ENCODE measurements at regions not wholly inside any gene's neighbourhood (a gene's known extent, or its start where the extent isn't known, plus 50 kb on each side); places are given as distances from the start of the nearest gene placed in this dataset.

GRCh38 chr3:62956411-62956810 is 81.2 kb upstream of the CADPS start:
- TF ChIP-seq NFIC (IDR thresholded peaks at IDR 0.05), result no peak
- no peak for TF ChIP-seq MAX (IDR thresholded peaks at IDR 0.05)
- no peak for TF ChIP-seq CREB1 (IDR thresholded peaks at IDR 0.05; ENCODE audit: low read depth)
- TF ChIP-seq TAF1 (IDR thresholded peaks at IDR 0.05; ENCODE audit: low read depth), result no peak
- no peak for TF ChIP-seq FOXM1 (IDR thresholded peaks at IDR 0.05; ENCODE audit: borderline replicate concordance, low read depth)
- no peak for TF ChIP-seq TEAD4 (IDR thresholded peaks at IDR 0.05)
- no peak for TF ChIP-seq REST (IDR thresholded peaks at IDR 0.05; ENCODE audit: low read depth)
- no peak for TF ChIP-seq USF1 (IDR thresholded peaks at IDR 0.05)
- no peak for TF ChIP-seq ZBTB7A (IDR thresholded peaks at IDR 0.05; ENCODE audit: low read depth)
- no peak for TF ChIP-seq TCF12 (IDR thresholded peaks at IDR 0.05; ENCODE audit: low read depth)
- TF ChIP-seq RAD21 (IDR thresholded peaks at IDR 0.05; ENCODE audit: low read depth), result no peak
- TF ChIP-seq CEBPB (IDR thresholded peaks at IDR 0.05), result no peak
- no peak for TF ChIP-seq EGR1 (IDR thresholded peaks at IDR 0.05)
- no peak for TF ChIP-seq YY1 (IDR thresholded peaks at IDR 0.05; ENCODE audit: low read depth)
- TF ChIP-seq EP300 (IDR thresholded peaks at IDR 0.05; ENCODE audit: borderline replicate concordance), result no peak

GRCh38 chr3:62961874-62962556 is 86.8 kb upstream of the CADPS start:
- TF ChIP-seq RAD21 (IDR thresholded peaks at IDR 0.05; ENCODE audit: low read depth) (no peak), ZBTB7A (IDR thresholded peaks at IDR 0.05; ENCODE audit: low read depth) (no peak), MAX (IDR thresholded peaks at IDR 0.05) (no peak), USF1 (IDR thresholded peaks at IDR 0.05) (no peak), FOXM1 (IDR thresholded peaks at IDR 0.05; ENCODE audit: borderline replicate concordance, low read depth) (no peak), EGR1 (IDR thresholded peaks at IDR 0.05) (no peak), EP300 (IDR thresholded peaks at IDR 0.05; ENCODE audit: borderline replicate concordance) (no peak), CEBPB (IDR thresholded peaks at IDR 0.05) (no peak), TCF12 (IDR thresholded peaks at IDR 0.05; ENCODE audit: low read depth) (no peak), TAF1 (IDR thresholded peaks at IDR 0.05; ENCODE audit: low read depth) (no peak), NFIC (IDR thresholded peaks at IDR 0.05) (no peak), YY1 (IDR thresholded peaks at IDR 0.05; ENCODE audit: low read depth) (no peak), TEAD4 (IDR thresholded peaks at IDR 0.05) (no peak), REST (IDR thresholded peaks at IDR 0.05; ENCODE audit: low read depth) (no peak), CREB1 (IDR thresholded peaks at IDR 0.05; ENCODE audit: low read depth) (no peak)

GRCh38 chr3:62962714-62963113 is 87.5 kb upstream of the CADPS start:
- TF ChIP-seq REST (IDR thresholded peaks at IDR 0.05; ENCODE audit: low read depth) (no peak), YY1 (IDR thresholded peaks at IDR 0.05; ENCODE audit: low read depth) (no peak), MAX (IDR thresholded peaks at IDR 0.05) (no peak), CREB1 (IDR thresholded peaks at IDR 0.05; ENCODE audit: low read depth) (no peak), EP300 (IDR thresholded peaks at IDR 0.05; ENCODE audit: borderline replicate concordance) (no peak), CEBPB (IDR thresholded peaks at IDR 0.05) (no peak), FOXM1 (IDR thresholded peaks at IDR 0.05; ENCODE audit: borderline replicate concordance, low read depth) (no peak), NFIC (IDR thresholded peaks at IDR 0.05) (no peak), RAD21 (IDR thresholded peaks at IDR 0.05; ENCODE audit: low read depth) (no peak), TCF12 (IDR thresholded peaks at IDR 0.05; ENCODE audit: low read depth) (no peak), TEAD4 (IDR thresholded peaks at IDR 0.05) (no peak), TAF1 (IDR thresholded peaks at IDR 0.05; ENCODE audit: low read depth) (no peak), USF1 (IDR thresholded peaks at IDR 0.05) (no peak), EGR1 (IDR thresholded peaks at IDR 0.05) (no peak), ZBTB7A (IDR thresholded peaks at IDR 0.05; ENCODE audit: low read depth) (no peak)
